ENCODE measurements at regions not wholly inside any gene's neighbourhood (a gene's known extent, or its start where the extent isn't known, plus 50 kb on each side); places are given as distances from the start of the nearest gene placed in this dataset.

DNA sequence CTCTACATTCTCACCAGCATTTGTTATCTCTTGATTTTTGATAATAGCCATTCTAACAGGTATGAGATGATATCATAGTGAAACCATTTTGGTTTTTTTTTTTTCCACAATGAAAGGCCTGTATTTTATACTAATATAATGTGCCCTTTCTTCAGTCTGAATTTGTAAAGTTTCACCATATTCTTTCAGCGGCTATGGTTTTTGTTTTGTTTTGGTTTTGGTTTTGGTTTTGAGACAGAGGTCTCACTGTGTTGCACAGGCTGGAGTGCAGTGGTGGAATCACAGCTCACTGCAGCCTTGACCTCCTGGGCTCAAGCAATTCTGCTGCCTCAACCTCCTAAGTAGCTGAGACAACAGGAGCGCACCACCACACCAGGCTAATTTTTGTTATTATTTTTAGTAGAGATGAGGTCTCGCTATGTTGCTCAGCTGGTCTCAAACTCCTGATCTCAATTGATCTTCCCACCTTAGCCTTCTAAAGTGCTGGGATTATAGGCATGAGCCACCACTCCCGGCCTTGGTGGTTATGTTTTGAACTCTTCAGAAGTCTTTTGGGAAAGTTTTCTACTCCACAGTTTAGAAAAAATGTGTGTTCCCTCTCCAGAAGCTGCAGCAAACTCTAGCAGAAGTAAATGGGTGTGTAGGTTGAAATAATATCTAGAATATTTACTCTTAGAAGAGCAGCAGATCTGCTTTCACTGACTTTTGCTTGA lies 110.2 kb upstream of the UMPS start (continued):
- TF ChIP-seq HNF1B (CRISPR knock-in tag; IDR thresholded peaks at IDR 0.05) (no peak), ZNF746 (CRISPR knock-in tag; IDR thresholded peaks at IDR 0.05) (no peak), ZNF225 (CRISPR knock-in tag; IDR thresholded peaks at IDR 0.05) (no peak), IRF2 (CRISPR knock-in tag; IDR thresholded peaks at IDR 0.05) (peak; percentile 75), SOX6 (IDR thresholded peaks at IDR 0.05) (no peak), SOX6 (CRISPR knock-in tag; IDR thresholded peaks at IDR 0.05) (no peak), KLF13 (CRISPR knock-in tag; IDR thresholded peaks at IDR 0.05) (no peak), ZNF878 (CRISPR knock-in tag; IDR thresholded peaks at IDR 0.05) (no peak), ELF3 (CRISPR knock-in tag; IDR thresholded peaks at IDR 0.05) (no peak), ZNF180 (CRISPR knock-in tag; IDR thresholded peaks at IDR 0.05; ENCODE audit: borderline replicate concordance, low read depth) (no peak), ZBTB3 (CRISPR knock-in tag; IDR thresholded peaks at IDR 0.05; ENCODE audit: borderline replicate concordance, low read depth) (0 out of 2 replicates have a peak, but pooled peaks have one; percentile 74), RBAK (CRISPR knock-in tag; IDR thresholded peaks at IDR 0.05) (no peak), ZNF670 (CRISPR knock-in tag; IDR thresholded peaks at IDR 0.05; ENCODE audit: borderline replicate concordance) (no peak), ZBTB20 (CRISPR knock-in tag; IDR thresholded peaks at IDR 0.05; ENCODE audit: borderline replicate concordance, low read depth) (no peak), ZBTB7B (CRISPR knock-in tag; IDR thresholded peaks at IDR 0.05) (no peak), MEIS1 (CRISPR knock-in tag; IDR thresholded peaks at IDR 0.05; ENCODE audit: borderline replicate concordance) (0 out of 2 replicates have a peak, but pooled peaks have one; percentile 4), CHD4 (IDR thresholded peaks at IDR 0.05; ENCODE audit: borderline replicate concordance, low read length) (peak; percentile 87; the same call in 1 of the 2 replicates), ASH2L (IDR thresholded peaks at IDR 0.05; ENCODE audit: insufficient read length, low read depth, low read length) (peak; percentile 60)
- TF ChIP-seq, protein P1, sequence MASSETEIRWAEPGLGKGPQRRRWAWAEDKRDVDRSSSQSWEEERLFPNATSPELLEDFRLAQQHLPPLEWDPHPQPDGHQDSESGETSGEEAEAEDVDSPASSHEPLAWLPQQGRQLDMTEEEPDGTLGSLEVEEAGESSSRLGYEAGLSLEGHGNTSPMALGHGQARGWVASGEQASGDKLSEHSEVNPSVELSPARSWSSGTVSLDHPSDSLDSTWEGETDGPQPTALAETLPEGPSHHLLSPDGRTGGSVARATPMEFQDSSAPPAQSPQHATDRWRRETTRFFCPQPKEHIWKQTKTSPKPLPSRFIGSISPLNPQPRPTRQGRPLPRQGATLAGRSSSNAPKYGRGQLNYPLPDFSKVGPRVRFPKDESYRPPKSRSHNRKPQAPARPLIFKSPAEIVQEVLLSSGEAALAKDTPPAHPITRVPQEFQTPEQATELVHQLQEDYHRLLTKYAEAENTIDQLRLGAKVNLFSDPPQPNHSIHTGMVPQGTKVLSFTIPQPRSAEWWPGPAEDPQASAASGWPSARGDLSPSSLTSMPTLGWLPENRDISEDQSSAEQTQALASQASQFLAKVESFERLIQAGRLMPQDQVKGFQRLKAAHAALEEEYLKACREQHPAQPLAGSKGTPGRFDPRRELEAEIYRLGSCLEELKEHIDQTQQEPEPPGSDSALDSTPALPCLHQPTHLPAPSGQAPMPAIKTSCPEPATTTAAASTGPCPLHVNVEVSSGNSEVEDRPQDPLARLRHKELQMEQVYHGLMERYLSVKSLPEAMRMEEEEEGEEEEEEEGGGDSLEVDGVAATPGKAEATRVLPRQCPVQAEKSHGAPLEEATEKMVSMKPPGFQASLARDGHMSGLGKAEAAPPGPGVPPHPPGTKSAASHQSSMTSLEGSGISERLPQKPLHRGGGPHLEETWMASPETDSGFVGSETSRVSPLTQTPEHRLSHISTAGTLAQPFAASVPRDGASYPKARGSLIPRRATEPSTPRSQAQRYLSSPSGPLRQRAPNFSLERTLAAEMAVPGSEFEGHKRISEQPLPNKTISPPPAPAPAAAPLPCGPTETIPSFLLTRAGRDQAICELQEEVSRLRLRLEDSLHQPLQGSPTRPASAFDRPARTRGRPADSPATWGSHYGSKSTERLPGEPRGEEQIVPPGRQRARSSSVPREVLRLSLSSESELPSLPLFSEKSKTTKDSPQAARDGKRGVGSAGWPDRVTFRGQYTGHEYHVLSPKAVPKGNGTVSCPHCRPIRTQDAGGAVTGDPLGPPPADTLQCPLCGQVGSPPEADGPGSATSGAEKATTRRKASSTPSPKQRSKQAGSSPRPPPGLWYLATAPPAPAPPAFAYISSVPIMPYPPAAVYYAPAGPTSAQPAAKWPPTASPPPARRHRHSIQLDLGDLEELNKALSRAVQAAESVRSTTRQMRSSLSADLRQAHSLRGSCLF (CRISPR knock-in tag; IDR thresholded peaks at IDR 0.05; ENCODE audit: borderline replicate concordance): no peak
- TF ChIP-seq, protein P2, sequence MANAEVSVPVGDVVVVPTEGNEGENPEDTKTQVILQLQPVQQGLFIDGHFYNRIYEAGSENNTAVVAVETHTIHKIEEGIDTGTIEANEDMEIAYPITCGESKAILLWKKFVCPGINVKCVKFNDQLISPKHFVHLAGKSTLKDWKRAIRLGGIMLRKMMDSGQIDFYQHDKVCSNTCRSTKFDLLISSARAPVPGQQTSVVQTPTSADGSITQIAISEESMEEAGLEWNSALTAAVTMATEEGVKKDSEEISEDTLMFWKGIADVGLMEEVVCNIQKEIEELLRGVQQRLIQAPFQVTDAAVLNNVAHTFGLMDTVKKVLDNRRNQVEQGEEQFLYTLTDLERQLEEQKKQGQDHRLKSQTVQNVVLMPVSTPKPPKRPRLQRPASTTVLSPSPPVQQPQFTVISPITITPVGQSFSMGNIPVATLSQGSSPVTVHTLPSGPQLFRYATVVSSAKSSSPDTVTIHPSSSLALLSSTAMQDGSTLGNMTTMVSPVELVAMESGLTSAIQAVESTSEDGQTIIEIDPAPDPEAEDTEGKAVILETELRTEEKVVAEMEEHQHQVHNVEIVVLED (CRISPR knock-in tag; IDR thresholded peaks at IDR 0.05; ENCODE audit: borderline replicate concordance): no peak
- TF ChIP-seq, protein P3, sequence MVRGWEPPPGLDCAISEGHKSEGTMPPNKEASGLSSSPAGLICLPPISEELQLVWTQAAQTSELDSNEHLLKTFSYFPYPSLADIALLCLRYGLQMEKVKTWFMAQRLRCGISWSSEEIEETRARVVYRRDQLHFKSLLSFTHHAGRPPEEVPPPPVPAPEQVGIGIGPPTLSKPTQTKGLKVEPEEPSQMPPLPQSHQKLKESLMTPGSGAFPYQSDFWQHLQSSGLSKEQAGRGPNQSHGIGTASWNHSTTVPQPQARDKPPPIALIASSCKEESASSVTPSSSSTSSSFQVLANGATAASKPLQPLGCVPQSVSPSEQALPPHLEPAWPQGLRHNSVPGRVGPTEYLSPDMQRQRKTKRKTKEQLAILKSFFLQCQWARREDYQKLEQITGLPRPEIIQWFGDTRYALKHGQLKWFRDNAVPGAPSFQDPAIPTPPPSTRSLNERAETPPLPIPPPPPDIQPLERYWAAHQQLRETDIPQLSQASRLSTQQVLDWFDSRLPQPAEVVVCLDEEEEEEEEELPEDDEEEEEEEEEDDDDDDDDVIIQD (CRISPR knock-in tag; IDR thresholded peaks at IDR 0.05; ENCODE audit: low read depth): no peak

Measured in HepG2 (cell line).